Hepatocyte (in vitro differentiated cells): ENCODE measurements at regions not wholly inside any gene's neighbourhood (a gene's known extent, or its start where the extent isn't known, plus 50 kb on each side); places are given as distances from the start of the nearest gene placed in this dataset.

Source experiments
- EZH2 ChIP-seq: fragments of 200-600 bp; sonication (generic); IDR thresholded peaks from 2 replicates; pipeline ENCODE4 v1.6.1; 2016; ENCODE audit warnings: antibody characterized with exemption, mild to moderate bottlenecking, borderline replicate concordance
- EZH2phosphoT487 ChIP-seq: fragments of 200-600 bp; sonication (generic); IDR thresholded peaks from one replicate; pipeline ENCODE4 v1.6.1; 2018; ENCODE audit warnings: antibody characterized with exemption, mild to moderate bottlenecking, low read depth, moderate library complexity; ENCODE audit not compliant: unreplicated experiment, severe bottlenecking
- TF ChIP-seq, protein P1 (sequence below): fragments of 200-600 bp; sonication (generic); IDR thresholded peaks from 2 replicates; pipeline ENCODE4 v1.5.1; 2016; ENCODE audit warnings: antibody characterized with exemption, mild to moderate bottlenecking; ENCODE audit not compliant: poor library complexity

DNA sequence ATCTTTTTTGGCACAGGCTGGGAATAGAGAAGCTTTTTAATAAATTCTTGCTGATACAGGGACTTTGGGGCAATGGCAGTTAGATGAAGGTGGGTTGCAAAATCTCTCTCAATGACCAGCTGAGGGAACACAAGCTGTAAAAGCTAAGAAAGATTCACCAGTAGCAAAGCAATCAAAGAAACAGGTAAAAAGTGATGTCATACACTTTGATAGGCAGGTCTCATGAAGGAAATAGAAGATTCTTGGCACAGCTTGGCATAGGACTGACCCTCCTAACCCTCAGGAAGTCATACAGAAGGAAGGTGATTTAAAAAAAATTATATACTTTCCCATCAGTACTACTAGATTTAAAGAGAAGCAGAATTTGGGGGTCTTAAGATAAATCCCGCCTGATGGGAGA lies 263.6 kb downstream of the LPIN1 start:
- TF ChIP-seq, protein P1, sequence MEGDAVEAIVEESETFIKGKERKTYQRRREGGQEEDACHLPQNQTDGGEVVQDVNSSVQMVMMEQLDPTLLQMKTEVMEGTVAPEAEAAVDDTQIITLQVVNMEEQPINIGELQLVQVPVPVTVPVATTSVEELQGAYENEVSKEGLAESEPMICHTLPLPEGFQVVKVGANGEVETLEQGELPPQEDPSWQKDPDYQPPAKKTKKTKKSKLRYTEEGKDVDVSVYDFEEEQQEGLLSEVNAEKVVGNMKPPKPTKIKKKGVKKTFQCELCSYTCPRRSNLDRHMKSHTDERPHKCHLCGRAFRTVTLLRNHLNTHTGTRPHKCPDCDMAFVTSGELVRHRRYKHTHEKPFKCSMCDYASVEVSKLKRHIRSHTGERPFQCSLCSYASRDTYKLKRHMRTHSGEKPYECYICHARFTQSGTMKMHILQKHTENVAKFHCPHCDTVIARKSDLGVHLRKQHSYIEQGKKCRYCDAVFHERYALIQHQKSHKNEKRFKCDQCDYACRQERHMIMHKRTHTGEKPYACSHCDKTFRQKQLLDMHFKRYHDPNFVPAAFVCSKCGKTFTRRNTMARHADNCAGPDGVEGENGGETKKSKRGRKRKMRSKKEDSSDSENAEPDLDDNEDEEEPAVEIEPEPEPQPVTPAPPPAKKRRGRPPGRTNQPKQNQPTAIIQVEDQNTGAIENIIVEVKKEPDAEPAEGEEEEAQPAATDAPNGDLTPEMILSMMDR: no peak
- TF ChIP-seq EZH2 (no peak), EZH2phosphoT487 (no peak)
